ENCODE measurements at regions not wholly inside any gene's neighbourhood (a gene's known extent, or its start where the extent isn't known, plus 50 kb on each side); places are given as distances from the start of the nearest gene placed in this dataset.
"Not testable (repeated sequence)": the region's sequence is repeated elsewhere in the genome, so short reads cannot be mapped to it uniquely, and the experiment has no call there.

GRCh38 chr10:9334270-9334669 lies 1279.8 kb downstream of the GATA3 start:
- DNase-seq (ENCODE audit: low read depth, low spot score) = no peak

GRCh38 chr10:9339716-9340115 lies 1285.2 kb downstream of the GATA3 start:
- no peak for DNase-seq (ENCODE audit: low read depth, low spot score)

- no peak for DNase-seq (ENCODE audit: low read depth, low spot score)
Measured at GRCh38 chr10:9342885-9343570, 1288.5 kb downstream of the GATA3 start.

- DNase-seq (ENCODE audit: low read depth, low spot score) = not testable (repeated sequence)
Measured at GRCh38 chr10:9347933-9348332, 1293.4 kb downstream of the GATA3 start.

GRCh38 chr10:9357471-9357870 lies 1303.0 kb downstream of the GATA3 start:
- DNase-seq (ENCODE audit: low read depth, low spot score) = no peak

- DNase-seq (ENCODE audit: low read depth, low spot score) = no peak
Measured at GRCh38 chr10:9362721-9363120, 1308.2 kb downstream of the GATA3 start.

GRCh38 chr10:9379183-9379582 lies 1324.7 kb downstream of the GATA3 start:
- DNase-seq (ENCODE audit: low read depth, low spot score) = no peak

- no peak for DNase-seq (ENCODE audit: low read depth, low spot score)
Measured at GRCh38 chr10:9381733-9382532, 1327.4 kb downstream of the GATA3 start.

- no peak for DNase-seq (ENCODE audit: low read depth, low spot score)
Measured at GRCh38 chr10:9382533-9382866, 1328.0 kb downstream of the GATA3 start.

GRCh38 chr10:9390516-9390915 lies 1336.0 kb downstream of the GATA3 start:
- no peak for DNase-seq (ENCODE audit: low read depth, low spot score)

GRCh38 chr10:9399275-9399983 lies 1344.9 kb downstream of the GATA3 start:
- no peak for DNase-seq (ENCODE audit: low read depth, low spot score)

- not testable (repeated sequence) for DNase-seq (ENCODE audit: low read depth, low spot score)
Measured at GRCh38 chr10:9402067-9402466, 1347.6 kb downstream of the GATA3 start.

GRCh38 chr10:9402507-9403195 lies 1348.2 kb downstream of the GATA3 start:
- not testable (repeated sequence) for DNase-seq (ENCODE audit: low read depth, low spot score)

- not testable (repeated sequence) for DNase-seq (ENCODE audit: low read depth, low spot score)
Measured at GRCh38 chr10:9407201-9407600, 1352.7 kb downstream of the GATA3 start.

GRCh38 chr10:9416331-9416730 lies 1361.8 kb downstream of the GATA3 start:
- no peak for DNase-seq (ENCODE audit: low read depth, low spot score)

- no peak for DNase-seq (ENCODE audit: low read depth, low spot score)
Measured at GRCh38 chr10:9419757-9420156, 1365.3 kb downstream of the GATA3 start.

GRCh38 chr10:9427209-9427608 lies 1372.7 kb downstream of the GATA3 start:
- no peak for DNase-seq (ENCODE audit: low read depth, low spot score)

- DNase-seq (ENCODE audit: low read depth, low spot score) = no peak
Measured at GRCh38 chr10:9437131-9437530, 1382.6 kb downstream of the GATA3 start.

GRCh38 chr10:9443758-9444157 lies 1389.3 kb downstream of the GATA3 start:
- no peak for DNase-seq (ENCODE audit: low read depth, low spot score)

GRCh38 chr10:9449530-9449929 lies 1395.0 kb downstream of the GATA3 start:
- DNase-seq (ENCODE audit: low read depth, low spot score) = no peak

GRCh38 chr10:9450801-9451200 lies 1396.3 kb downstream of the GATA3 start:
- DNase-seq (ENCODE audit: low read depth, low spot score) = no peak

GRCh38 chr10:9451211-9451773 lies 1396.8 kb downstream of the GATA3 start:
- no peak for DNase-seq (ENCODE audit: low read depth, low spot score)
